Stimulated activated CD4-positive, alpha-beta T cell treated with anti-CD3 and anti-CD28 coated beads, Interleukin-2, amount 100 ng/mL, for 4 hours (primary cell): ENCODE measurements at regions not wholly inside any gene's neighbourhood (a gene's known extent, or its start where the extent isn't known, plus 50 kb on each side); places are given as distances from the start of the nearest gene placed in this dataset.
"Not testable (repeated sequence)": the region's sequence is repeated elsewhere in the genome, so short reads cannot be mapped to it uniquely, and the experiment has no call there.

Experiments
- DNase-seq: peaks from one replicate; pipeline ENCODE4 v3.0.0-alpha.2; 2020; ENCODE audit warnings: low read depth

- no peak for DNase-seq
These were observed 453.2 kb downstream of the QKI start for GRCh38 chr6:163867518-163868292.

GRCh38 chr6:163866192-163866591 is 451.7 kb downstream of the QKI start:
- no peak for DNase-seq

GRCh38 chr6:163863565-163863964 is 449.0 kb downstream of the QKI start:
- no peak for DNase-seq

DNA sequence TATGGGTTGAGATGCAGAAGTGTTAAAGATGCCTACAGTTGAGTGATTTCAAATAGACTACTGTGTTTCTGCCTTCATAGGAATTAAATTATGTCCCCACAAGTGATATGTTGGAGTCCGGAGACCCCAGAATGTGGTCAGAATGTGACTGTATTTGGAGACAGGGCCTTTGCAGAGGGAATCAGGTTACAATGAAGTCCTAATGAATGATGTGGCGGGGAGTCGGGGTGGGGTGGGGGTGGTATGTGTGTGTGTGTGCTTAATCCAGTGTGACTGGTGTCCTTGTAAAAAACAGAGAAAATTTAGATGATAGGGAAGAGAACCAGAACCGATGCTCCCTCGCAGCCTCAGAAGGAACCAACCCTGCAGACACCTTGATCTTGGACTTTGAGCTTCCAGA is 448.2 kb downstream of the QKI start:
- no peak for DNase-seq

- DNase-seq = no peak
These were observed 447.1 kb downstream of the QKI start for GRCh38 chr6:163861627-163862026.

- no peak for DNase-seq
These were observed 446.0 kb downstream of the QKI start for GRCh38 chr6:163860287-163861081.

- DNase-seq = not testable (repeated sequence)
These were observed 444.4 kb downstream of the QKI start for GRCh38 chr6:163858870-163859269.

GRCh38 chr6:163857421-163857820 is 442.9 kb downstream of the QKI start:
- DNase-seq = no peak

DNA sequence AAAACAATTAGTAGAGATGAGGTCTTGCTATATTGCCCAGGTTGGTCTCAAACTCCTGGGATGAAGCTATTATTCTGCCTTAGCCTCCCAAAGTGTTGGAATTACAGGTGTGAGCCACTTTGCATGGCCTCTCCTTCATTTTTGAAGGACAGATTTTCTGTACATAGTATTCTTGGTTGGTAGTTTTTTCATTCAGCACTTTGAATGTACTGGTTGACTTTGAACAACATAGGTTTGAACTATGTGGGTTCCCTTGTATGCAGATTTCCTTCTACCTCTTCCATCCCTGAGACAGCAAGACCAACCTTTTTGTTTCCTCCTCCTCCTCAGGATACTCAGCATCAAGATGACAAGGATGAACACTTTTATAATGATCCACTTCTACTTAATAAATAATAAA is 436.4 kb downstream of the QKI start:
- no peak for DNase-seq

DNA sequence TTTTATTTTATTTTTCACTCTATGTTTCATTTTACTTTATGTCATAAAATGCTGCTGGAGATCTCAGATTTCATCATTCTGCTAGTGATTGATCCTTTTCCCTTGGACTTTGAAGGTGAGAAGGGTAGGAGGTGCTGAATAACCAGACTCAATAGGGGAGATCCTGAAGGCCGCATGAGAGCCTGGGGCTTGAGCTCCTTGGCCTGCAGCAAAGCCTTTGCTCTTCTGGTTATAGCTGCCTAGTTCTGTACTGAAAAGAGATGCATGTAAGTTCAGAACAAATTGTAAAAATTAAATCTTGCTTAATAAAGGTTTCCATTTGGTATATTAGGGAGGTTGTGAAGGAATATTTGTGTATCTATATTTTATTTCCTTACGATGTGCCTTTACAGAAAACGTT is 430.2 kb downstream of the QKI start:
- DNase-seq = no peak

- DNase-seq = no peak
These were observed 429.8 kb downstream of the QKI start for GRCh38 chr6:163844357-163844756.

- DNase-seq = no peak
These were observed 428.7 kb downstream of the QKI start for GRCh38 chr6:163843218-163843617.

DNA sequence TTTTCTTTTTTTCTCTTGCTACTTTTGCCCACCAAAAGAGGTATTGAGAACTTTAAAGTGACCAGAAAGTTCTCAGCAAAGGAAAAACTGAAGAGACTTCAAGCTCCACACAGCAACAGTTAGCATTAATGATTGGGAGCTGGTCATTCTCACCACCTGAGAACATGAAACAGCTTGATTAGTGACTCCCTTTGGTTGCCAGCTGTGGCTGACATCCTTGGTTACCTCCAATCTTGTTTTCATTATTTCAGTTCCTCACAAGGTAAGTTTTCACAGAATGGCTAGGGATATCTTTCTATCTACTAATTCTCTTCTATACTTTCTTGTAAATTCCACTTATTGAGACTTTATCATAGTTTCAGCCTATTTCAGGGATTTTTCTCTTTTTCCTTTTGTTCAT is 427.9 kb downstream of the QKI start:
- DNase-seq = no peak

GRCh38 chr6:163841733-163842132 is 427.2 kb downstream of the QKI start:
- no peak for DNase-seq

DNA sequence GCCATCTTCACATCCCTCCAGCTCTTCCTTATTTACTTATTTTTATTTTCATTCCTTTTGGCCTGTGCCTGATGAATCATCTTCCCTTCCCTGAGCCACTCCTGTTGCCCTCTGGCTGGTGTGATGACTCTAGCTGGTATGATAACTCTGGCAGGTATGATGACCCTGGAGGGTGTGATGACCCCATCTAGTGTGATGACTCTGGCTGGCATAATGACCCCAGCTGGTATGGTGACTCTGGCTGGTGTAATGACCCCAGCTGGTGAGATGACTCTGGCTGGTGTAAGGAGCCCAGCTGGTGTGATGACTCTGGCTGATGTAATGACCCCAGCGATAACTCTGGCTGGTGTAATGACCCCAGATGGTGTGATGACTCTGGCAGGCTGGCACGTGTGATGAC is 426.8 kb downstream of the QKI start:
- DNase-seq = no peak

- DNase-seq = no peak
These were observed 426.4 kb downstream of the QKI start for GRCh38 chr6:163840880-163841279.

DNA sequence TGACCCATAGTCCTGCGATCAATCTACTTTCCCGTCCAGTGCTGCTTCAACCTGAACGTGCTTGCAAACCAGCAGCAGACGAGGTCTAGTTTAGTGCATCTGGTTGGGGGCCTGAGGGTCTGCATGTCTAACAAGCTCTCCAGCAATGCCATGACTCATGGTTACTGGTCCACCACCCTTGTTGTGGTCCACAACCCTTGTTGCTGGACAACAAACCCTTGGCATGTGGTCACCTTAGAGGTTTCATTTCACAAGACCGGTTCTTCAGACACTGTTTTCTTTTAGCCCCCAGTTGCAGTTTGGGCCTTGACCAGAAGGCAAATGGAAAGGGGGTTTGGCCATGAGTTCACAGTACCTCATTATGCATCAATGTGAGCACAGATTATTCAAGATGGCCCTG is 424.8 kb downstream of the QKI start:
- DNase-seq = no peak

- no peak for DNase-seq
These were observed 423.3 kb downstream of the QKI start for GRCh38 chr6:163837691-163838431.

GRCh38 chr6:163836876-163837690 is 422.6 kb downstream of the QKI start:
- no peak for DNase-seq

DNA sequence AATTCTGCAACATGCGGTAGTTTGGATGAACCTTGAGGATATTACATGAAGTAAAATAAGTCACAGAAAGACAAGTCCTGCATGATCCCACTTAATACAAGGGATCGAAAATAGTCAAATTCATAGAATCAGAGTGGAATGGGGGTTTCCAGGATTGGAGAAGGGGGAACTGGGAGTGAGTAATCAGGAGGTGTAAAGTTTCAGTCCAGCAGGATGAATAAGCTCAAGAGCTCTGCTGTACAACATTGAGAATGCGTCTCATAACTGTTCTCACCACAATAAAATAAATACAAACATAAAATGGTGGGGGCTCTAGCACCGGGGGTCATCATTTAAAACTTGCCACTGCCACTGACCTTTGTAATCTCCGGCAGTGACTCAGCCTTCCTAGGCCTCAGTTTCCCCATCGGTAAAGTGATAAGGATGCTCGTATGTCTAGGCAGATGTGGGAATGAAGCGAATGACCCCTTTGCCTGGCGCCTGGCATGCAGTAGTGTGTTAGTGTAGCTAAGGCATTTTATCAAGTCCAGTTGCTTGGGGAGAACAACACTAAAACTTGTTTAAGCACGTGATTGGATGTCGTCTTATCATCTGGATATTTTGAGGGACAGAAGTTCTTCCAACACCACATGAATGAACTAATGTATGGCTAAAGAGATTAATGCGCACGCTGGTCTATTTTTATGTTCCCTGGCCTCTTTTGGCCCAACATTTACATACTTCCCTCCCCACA is 421.1 kb downstream of the QKI start:
- DNase-seq = no peak
